Cerebellar cortex (tissue), 1 donor: ENCODE measurements at regions not wholly inside any gene's neighbourhood (a gene's known extent, or its start where the extent isn't known, plus 50 kb on each side); places are given as distances from the start of the nearest gene placed in this dataset.
"Not testable (repeated sequence)": the region's sequence is repeated elsewhere in the genome, so short reads cannot be mapped to it uniquely, and the experiment has no call there.

Source experiments
- DNase-seq: peaks from one replicate; pipeline ENCODE4 v3.0.0-alpha.2; 2015; ENCODE audit warnings: low spot score

- no peak for DNase-seq
Measured at GRCh38 chr4:79743014-79743413, 330.0 kb downstream of the ANTXR2 start.

GRCh38 chr4:79739912-79740311 lies 331.9 kb upstream of the GK2 start:
- no peak for DNase-seq

- no peak for DNase-seq
Measured at GRCh38 chr4:79723507-79723906, 315.5 kb upstream of the GK2 start.

- no peak for DNase-seq
Measured at GRCh38 chr4:79700356-79700755, 292.3 kb upstream of the GK2 start.

GRCh38 chr4:79697444-79697843 lies 289.4 kb upstream of the GK2 start:
- DNase-seq = no peak

GRCh38 chr4:79696534-79696933 lies 288.5 kb upstream of the GK2 start:
- DNase-seq = not testable (repeated sequence)

GRCh38 chr4:79695848-79696247 lies 287.8 kb upstream of the GK2 start:
- DNase-seq = no peak

- DNase-seq = no peak
Measured at GRCh38 chr4:79689740-79690139, 281.7 kb upstream of the GK2 start.

GRCh38 chr4:79688691-79689090 lies 280.7 kb upstream of the GK2 start:
- DNase-seq = no peak

- DNase-seq = no peak
Measured at GRCh38 chr4:79687006-79687405, 279.0 kb upstream of the GK2 start.

GRCh38 chr4:79685542-79685941 lies 277.5 kb upstream of the GK2 start:
- DNase-seq = no peak

GRCh38 chr4:79684516-79684915 lies 276.5 kb upstream of the GK2 start:
- DNase-seq = no peak

GRCh38 chr4:79682801-79683530 lies 274.9 kb upstream of the GK2 start:
- no peak for DNase-seq

GRCh38 chr4:79682161-79682560 lies 274.1 kb upstream of the GK2 start:
- DNase-seq = no peak

GRCh38 chr4:79679859-79680258 lies 271.8 kb upstream of the GK2 start:
- DNase-seq = no peak

- no peak for DNase-seq
Measured at GRCh38 chr4:79678472-79679202, 270.6 kb upstream of the GK2 start.

- DNase-seq = no peak
Measured at GRCh38 chr4:79676705-79677104, 268.7 kb upstream of the GK2 start.

- DNase-seq = not testable (repeated sequence)
Measured at GRCh38 chr4:79674906-79675305, 266.9 kb upstream of the GK2 start.

GRCh38 chr4:79673898-79674297 lies 265.9 kb upstream of the GK2 start:
- DNase-seq = no peak

- no peak for DNase-seq
Measured at GRCh38 chr4:79673377-79673776, 265.3 kb upstream of the GK2 start.

- DNase-seq = no peak
Measured at GRCh38 chr4:79666875-79667274, 258.8 kb upstream of the GK2 start.

- DNase-seq = no peak
Measured at GRCh38 chr4:79666112-79666511, 258.1 kb upstream of the GK2 start.

- no peak for DNase-seq
Measured at GRCh38 chr4:79663865-79664264, 255.8 kb upstream of the GK2 start.

- DNase-seq = no peak
Measured at GRCh38 chr4:79663141-79663540, 255.1 kb upstream of the GK2 start.
